Effector memory CD4-positive, alpha-beta T cell (primary cell): ENCODE measurements at regions not wholly inside any gene's neighbourhood (a gene's known extent, or its start where the extent isn't known, plus 50 kb on each side); places are given as distances from the start of the nearest gene placed in this dataset.

Experiments
- DNase-seq, 3 donors: peaks; one replicate each; pipeline ENCODE4 v3.0.0-alpha.2; 2020
- H3K27ac ChIP-seq: 2 replicates; pipeline ENCODE4 v1.7.0; 2013; ENCODE audit warnings: mild to moderate bottlenecking, low read length, moderate library complexity; ENCODE audit not compliant: insufficient read depth, poor library complexity, severe bottlenecking
- H3K27me3 ChIP-seq: replicated peaks from 2 replicates; pipeline ENCODE4 v1.7.0; 2013; ENCODE audit warnings: mild to moderate bottlenecking, low read length; ENCODE audit not compliant: insufficient read depth, control insufficient read depth, poor library complexity, severe bottlenecking
- H3K36me3 ChIP-seq: 2 replicates; pipeline ENCODE4 v1.7.0; 2013; ENCODE audit warnings: mild to moderate bottlenecking, low read length, moderate library complexity; ENCODE audit not compliant: control insufficient read depth, insufficient read depth
- H3K4me1 ChIP-seq: 2 replicates; pipeline ENCODE4 v1.7.0; 2013; ENCODE audit warnings: low read length, mild to moderate bottlenecking; ENCODE audit not compliant: control insufficient read depth, insufficient read depth, poor library complexity, severe bottlenecking
- H3K4me3 ChIP-seq: 2 replicates; pipeline ENCODE4 v1.7.0; 2013; ENCODE audit warnings: low read length, low read depth, mild to moderate bottlenecking; ENCODE audit not compliant: insufficient read depth, poor library complexity, severe bottlenecking
- H3K9me3 ChIP-seq: 2 replicates; pipeline ENCODE4 v1.7.0; 2013; ENCODE audit warnings: mild to moderate bottlenecking, low read length, moderate library complexity; ENCODE audit not compliant: control insufficient read depth

DNA sequence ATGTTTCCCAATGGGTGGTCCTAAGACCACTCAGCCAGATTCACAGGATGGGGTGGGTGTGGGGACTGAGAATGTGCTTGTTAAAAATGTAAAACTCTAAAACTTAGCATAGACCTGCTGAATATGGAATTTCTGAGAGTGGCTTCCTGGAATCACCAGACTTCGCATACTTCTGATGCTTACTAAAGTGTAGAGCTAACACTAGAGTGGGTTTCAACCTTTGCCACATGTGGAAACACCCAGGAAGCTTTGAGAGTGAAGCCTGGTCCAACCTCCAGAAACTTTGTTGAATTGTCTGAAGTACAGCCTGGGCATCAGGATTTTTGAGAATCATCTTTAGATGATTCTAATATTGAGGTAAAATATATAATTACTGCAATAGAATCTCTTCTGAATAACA lies 167.8 kb upstream of the EDNRA start:
- Histone ChIP-seq H3K27me3 (no peaks in the 10 kb centered on the region), H3K4me1 (no peaks in the 10 kb centered on the region)

DNA sequence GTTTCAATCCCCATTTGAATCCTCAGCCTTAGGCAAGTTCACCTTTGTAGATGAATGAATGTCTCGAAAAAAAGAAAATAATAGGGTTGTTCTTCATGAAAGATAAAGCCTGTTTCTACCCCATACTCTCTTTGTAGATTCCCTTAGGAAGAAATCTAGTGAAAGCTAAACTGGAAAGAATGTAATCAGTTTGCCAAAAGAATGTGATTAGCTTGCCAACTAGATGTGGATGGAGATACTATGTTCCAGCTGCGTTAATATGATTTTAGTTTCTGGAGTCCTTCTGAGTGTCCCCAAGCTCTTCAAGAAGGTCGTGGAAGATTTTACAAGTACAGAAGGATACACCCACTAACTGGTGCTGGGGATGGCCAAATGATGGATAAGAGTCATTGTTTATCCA lies 162.3 kb upstream of the EDNRA start:
- Histone ChIP-seq H3K36me3 (no peaks in the 10 kb centered on the region), H3K27me3 (no peaks in the 10 kb centered on the region), H3K9me3 (no peaks in the 10 kb centered on the region), H3K27ac (no peak overlapping the region), H3K4me3 (no peak overlapping the region), H3K4me1 (no peaks in the 10 kb centered on the region)
- no peak for DNase-seq

More for the DNA sequence above, 167.8 kb upstream of the EDNRA start:
- Histone ChIP-seq H3K27ac (no peak overlapping the region), H3K36me3 (no peaks in the 10 kb centered on the region), H3K4me3 (no peak overlapping the region), H3K9me3 (no peaks in the 10 kb centered on the region)
- DNase-seq = no peak

DNA sequence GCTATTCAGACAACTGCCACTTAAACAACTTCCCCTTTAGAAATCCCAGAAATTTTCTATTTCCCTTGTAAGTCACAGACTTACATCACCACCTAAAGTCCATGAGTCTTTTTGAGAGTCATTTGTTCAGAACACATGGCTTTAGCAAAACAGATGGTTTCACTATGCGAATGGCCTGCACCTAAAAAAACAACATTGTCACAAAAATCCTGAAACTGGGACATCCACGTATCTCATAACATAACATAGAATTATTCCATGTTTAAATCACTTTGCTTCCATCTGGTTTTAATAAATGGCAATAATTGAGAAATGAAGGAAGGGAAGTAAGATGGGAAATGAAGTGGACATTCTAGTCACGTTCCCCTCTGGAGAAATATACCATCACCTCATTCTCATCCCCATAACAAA lies 155.3 kb upstream of the EDNRA start:
- Histone ChIP-seq H3K27ac (no peak overlapping the region), H3K4me1 (no peaks in the 10 kb centered on the region), H3K9me3 (no peaks in the 10 kb centered on the region), H3K36me3 (no peaks in the 10 kb centered on the region), H3K4me3 (no peak overlapping the region), H3K27me3 (no peaks in the 10 kb centered on the region)
- no peak for DNase-seq

DNA sequence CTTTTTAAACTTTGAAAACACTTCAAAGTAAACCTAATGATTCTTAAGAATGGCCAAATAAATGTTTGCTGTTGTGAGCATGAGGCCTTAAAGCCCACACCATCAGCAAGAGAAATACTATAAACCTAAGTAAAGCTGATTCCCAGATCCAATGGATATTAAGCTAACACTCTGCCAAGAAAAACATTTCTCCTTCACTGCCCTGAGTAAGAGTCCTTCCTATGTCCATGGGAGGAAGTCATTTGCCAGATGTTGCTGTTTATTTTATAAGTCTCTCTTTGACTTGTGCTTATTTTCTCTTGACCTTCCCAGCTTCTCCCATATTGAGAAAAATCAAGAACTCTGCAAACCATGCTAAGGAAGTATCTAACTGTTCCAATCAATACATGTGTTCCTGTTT lies 154.3 kb upstream of the EDNRA start:
- no peak for DNase-seq
- no peaks in the 10 kb centered on the region for H3K27me3 ChIP-seq
- no peak overlapping the region for H3K4me3 ChIP-seq
- no peaks in the 10 kb centered on the region for H3K36me3 ChIP-seq
- no peaks in the 10 kb centered on the region for H3K9me3 ChIP-seq
- H3K27ac ChIP-seq = no peak overlapping the region
- no peaks in the 10 kb centered on the region for H3K4me1 ChIP-seq

DNA sequence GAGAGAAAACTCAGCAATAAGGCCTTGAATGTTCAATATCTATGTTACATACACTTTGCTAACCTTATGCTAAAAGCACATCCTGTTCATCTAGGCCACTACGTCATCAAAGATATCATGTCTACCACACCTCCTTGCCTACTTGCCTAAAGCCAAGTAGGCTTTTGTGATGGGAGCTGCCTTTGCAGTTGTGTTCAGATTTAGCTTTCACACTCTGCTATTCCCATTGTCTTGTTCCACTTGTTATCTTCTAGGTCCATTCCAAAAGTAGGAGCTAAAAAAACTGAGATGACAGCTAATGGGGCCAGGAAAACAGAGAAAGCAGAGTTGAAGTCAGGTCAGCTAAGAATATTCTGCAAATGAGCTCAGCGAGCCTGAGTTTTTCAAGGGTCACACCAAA lies 153.6 kb upstream of the EDNRA start:
- no peak for DNase-seq
- Histone ChIP-seq H3K4me1 (no peaks in the 10 kb centered on the region), H3K9me3 (no peaks in the 10 kb centered on the region), H3K27me3 (no peaks in the 10 kb centered on the region), H3K36me3 (no peaks in the 10 kb centered on the region), H3K27ac (no peak overlapping the region), H3K4me3 (no peak overlapping the region)

DNA sequence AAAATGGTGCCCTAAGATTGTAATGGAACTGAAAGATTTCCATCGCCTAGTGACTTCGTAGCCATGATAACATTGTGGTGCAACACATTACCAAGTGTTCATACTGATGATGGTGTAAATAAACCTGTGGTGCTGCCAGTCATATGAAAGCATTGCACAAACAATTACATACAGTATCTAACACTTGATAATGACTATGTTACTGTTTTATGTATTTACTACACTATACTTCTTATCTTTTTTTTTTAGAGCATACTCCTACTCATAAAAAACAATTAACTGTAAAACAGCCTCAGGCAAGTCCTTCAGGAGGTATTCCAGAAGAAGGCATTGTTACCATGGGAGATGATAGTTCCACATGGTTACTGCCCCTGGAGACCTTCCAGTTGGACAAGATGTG lies 152.7 kb upstream of the EDNRA start:
- no peaks in the 10 kb centered on the region for H3K36me3 ChIP-seq
- DNase-seq = no peak

DNA sequence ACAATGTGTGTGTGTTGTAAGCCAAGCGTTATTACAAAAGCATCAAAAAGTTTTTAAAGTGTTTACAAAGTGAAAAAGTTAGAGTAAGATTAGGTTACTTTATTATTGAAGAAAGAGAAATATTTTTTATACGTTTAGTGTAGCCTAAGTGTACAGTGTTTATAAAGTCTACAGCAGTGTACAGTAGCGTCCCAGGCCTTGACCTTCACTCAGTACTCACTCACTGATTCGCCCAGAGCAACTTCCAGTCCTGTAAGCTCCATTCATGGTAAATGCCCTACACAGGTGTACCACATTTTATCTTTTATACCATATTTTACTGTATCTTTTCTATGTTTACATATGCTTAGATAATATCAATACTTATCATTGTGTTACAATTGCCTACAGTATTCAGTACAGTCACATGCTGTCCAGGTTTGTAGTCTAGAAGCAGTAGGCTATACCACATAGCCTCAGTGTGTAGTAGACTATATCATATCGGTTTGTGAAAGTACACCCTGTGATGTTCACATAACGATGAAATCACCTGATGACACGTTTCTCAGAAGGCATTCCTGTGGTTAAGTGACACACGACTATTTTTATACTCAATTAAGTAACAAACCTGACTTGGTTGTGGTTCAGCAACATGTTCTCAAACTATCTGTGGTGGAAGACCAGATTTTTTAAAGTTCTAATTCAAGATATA lies 152.0 kb upstream of the EDNRA start:
- Histone ChIP-seq H3K4me3 (no peak overlapping the region), H3K36me3 (no peaks in the 10 kb centered on the region), H3K4me1 (no peaks in the 10 kb centered on the region), H3K27ac (no peak overlapping the region), H3K9me3 (no peaks in the 10 kb centered on the region), H3K27me3 (no peaks in the 10 kb centered on the region)
- no peak for DNase-seq

More for the DNA sequence above, 152.7 kb upstream of the EDNRA start:
- no peak overlapping the region for H3K27ac ChIP-seq
- H3K4me3 ChIP-seq = no peak overlapping the region
- no peaks in the 10 kb centered on the region for H3K9me3 ChIP-seq
- no peaks in the 10 kb centered on the region for H3K4me1 ChIP-seq
- no peaks in the 10 kb centered on the region for H3K27me3 ChIP-seq

DNA sequence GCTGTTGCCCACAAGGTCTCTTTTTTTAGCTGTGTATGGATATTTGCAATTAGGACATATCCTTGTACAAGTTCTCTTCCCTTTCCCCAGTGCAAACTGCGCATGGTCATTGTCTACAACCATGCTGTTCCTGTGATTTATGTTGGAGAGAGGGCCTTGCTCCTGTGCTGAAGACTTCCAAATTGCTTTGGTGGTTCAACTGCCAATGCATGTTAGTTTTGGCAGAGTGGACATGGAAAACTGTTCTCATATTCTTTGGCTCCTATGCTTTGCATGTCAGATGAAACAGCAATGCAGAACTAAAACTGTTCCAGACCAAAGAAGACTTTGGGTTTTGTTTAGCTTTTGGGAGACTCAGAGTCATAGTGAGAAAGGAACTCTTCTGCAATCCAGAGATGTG lies 148.8 kb upstream of the EDNRA start:
- no peak overlapping the region for H3K27ac ChIP-seq
- no peak overlapping the region for H3K4me3 ChIP-seq
- no peaks in the 10 kb centered on the region for H3K9me3 ChIP-seq
- no peak for DNase-seq
- H3K36me3 ChIP-seq = no peaks in the 10 kb centered on the region
- H3K4me1 ChIP-seq = no peaks in the 10 kb centered on the region
- H3K27me3 ChIP-seq = no peaks in the 10 kb centered on the region

DNA sequence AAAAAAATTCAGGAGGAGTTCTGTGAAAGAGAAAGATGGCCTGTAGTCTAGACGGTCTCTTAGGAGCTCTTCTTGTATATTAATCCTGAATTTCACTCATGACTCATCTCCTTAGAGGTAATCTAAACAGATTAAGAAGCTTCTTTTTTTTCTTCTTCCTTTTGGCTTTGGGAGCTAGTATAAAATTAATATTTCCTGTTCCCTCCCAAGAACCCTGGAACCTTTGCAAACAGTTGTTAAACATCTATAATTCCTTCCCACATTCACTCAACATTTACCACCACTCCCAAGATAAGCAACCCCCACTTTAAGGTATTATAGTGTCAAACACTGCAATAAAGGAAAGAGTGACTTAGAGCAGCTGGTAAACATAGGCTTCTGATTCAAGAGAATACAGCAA lies 146.4 kb upstream of the EDNRA start:
- no peaks in the 10 kb centered on the region for H3K4me1 ChIP-seq
- no peak overlapping the region for H3K27ac ChIP-seq
- H3K27me3 ChIP-seq = no peaks in the 10 kb centered on the region
- DNase-seq = no peak
- no peak overlapping the region for H3K4me3 ChIP-seq
- no peaks in the 10 kb centered on the region for H3K36me3 ChIP-seq
- H3K9me3 ChIP-seq = no peaks in the 10 kb centered on the region

DNA sequence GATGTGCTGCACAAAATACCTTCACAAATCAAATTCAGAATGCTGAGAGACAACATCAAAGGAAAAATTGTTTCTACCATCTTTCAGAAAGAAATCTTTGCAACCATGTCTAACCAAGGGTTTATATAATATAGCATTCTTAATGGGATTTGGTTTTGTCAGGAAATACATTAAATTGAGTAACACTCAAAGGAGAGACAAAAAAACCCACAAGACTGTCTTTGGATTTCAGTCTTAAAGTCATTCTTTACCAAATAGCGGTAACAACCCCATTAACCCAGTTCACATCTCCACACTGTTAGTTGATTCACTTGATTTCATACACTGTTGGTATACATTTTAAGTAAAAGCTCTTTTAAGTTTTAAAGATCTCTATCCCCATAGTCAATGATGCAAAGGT lies 145.7 kb upstream of the EDNRA start:
- Histone ChIP-seq H3K4me1 (no peaks in the 10 kb centered on the region), H3K36me3 (no peaks in the 10 kb centered on the region), H3K4me3 (no peak overlapping the region), H3K27me3 (no peaks in the 10 kb centered on the region), H3K27ac (no peak overlapping the region), H3K9me3 (no peaks in the 10 kb centered on the region)
- DNase-seq = no peak
